ENCODE measurements at regions not wholly inside any gene's neighbourhood (a gene's known extent, or its start where the extent isn't known, plus 50 kb on each side); places are given as distances from the start of the nearest gene placed in this dataset.
"Not testable (repeated sequence)": the region's sequence is repeated elsewhere in the genome, so short reads cannot be mapped to it uniquely, and the experiment has no call there.

DNA sequence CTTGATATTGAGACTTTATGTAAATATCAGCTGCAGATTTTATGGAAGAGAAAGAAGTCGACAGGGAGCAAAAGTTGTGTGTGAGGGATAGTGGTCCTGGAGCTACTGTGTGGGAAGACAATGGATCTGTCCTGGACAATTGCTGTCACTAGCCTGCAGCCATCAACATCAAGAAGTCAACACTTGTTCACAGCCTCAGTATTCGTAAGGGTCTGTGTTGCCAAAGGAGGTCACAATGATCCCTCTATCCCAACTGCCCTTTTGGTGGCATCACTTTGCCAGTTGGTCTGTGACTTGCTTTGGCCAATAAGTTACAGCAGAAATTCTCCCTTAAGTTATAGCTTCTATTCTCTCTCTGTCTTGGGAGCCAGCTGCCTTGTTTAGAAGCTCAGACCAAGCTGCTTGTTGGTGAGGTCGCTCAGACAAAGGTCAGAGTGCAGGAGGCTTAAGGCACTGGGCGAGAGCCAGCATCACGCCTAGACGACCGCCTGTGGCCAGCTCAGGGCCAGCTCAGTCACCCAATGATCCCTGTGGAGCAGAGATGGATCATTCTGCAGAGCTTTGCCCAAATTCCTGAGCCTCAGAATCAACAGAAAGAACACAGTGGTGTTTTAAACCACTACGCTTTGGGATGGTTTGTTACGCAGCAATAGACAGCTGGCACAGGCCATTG lies 134.9 kb downstream of the RHOU start:
- ATAC-seq, result no peak

GRCh38 chr1:228871314-228872061 lies 136.2 kb downstream of the RHOU start:
- no peak for ATAC-seq

GRCh38 chr1:228872080-228872479 lies 136.8 kb downstream of the RHOU start:
- no peak for ATAC-seq

GRCh38 chr1:228873709-228874108 lies 138.4 kb downstream of the RHOU start:
- no peak for ATAC-seq

GRCh38 chr1:228875741-228876140 lies 140.5 kb downstream of the RHOU start:
- no peak for ATAC-seq

DNA sequence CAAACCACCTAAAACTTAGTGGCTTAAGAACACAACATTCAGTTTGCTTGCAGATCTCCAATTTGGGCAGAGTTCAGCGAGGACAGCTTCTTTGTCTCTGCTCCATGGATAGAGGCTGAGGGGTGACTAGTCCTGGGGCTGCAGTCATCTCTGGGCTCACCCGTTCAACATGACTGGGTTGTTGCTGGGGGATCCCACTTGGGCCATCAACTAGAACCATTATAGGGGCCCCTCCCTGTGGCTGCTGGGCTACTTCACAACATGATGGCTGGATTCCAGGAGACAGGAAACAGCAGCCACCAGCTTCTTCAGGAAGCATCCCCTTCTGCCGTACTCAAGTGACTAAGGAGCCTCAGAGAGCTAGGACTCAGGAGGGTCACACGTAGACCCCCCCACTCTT lies 140.9 kb downstream of the RHOU start:
- ATAC-seq, result no peak

DNA sequence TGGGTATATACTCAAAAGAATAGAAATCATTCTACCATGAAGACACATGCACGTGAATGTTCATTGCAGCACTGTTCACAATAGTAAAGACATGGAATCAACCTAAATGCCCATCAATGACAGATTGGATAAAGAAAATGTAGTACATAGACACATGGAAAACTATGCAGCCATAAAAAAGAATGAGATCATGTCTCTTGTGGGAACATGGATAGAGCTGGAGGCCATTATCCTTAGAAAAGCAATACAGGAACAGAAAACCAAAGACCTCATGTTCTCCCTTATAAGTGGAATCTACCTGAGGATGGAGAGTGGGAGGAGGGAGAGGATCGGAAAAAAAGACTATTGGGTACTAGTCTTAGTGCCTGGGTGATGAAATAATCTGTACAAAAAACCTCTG lies 143.9 kb downstream of the RHOU start:
- ATAC-seq, result no peak

DNA sequence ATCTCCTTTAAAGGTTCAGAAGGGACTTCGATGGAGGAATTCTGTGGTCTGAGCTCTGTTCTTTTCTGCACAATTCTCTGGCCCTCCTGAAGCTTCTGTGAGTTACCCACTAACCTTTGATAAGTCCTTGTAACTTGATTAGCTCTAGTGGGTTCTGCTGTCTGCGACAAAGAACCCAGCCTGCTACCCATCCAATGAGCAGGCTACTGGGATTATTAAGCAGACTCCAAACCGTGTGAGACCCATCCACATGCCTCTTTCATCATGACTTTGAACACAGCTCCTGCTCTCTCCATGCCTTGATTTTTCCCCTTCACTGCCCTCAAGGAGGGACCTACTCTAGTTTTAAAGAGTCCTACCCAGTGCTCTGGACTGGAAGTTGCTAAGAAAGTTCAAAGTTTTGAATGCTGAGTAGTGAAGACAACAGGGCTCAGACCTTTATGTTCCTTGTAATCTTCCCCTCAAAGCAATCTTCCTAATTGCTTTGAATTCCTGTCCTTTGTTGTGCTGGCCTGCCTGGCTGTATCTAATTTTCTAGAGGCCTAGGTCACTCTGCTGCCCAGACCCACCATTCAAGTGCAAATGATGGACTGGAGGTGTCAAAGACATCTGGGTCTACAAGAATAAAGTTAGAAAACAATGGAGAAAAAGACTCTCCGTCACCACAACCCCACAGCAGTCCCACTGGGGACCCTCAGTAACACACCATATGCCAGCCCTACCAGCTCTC lies 146.9 kb downstream of the RHOU start:
- no peak for ATAC-seq

GRCh38 chr1:228882771-228883450 lies 147.6 kb downstream of the RHOU start:
- ATAC-seq, result no peak

DNA sequence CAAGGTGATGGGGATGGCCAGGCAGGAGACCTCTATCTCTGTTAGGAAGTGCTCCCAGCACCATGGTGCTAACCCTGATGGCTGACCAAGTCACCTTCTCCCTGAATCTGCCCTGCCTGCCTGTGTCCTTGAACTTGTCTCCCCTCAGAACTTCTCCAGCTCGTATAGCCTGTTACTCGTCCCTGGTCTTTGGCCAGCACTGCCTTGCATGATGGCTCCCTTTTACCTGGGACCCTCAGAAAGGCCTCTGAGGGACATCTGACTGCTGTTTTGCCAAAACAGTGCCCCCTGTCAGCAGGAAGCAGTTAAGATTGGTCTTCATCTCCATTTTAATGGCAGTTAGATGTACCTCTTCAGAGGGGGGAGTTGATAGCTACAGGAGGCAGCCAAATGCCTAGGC lies 148.3 kb downstream of the RHOU start:
- ATAC-seq, result no peak

DNA sequence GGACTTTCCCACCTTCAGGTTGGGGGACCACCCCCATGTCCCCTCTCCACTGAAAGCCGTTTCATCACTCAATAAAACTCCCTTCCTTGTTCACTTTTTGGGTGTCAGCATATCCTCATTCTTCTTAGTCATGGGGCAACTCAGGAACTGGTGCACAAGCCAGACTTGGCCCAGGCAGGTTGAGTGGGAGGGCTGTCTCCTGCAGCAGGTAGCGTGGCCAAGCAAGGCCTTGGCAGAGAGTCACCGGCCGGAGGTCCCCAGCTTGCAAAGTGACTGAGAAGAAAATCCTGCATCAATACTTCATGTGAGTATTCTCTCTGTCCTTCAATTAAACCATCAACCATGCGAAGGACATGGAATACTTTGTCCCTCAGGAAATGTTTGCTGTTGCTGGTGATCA lies 148.9 kb downstream of the RHOU start:
- ATAC-seq, result no peak

DNA sequence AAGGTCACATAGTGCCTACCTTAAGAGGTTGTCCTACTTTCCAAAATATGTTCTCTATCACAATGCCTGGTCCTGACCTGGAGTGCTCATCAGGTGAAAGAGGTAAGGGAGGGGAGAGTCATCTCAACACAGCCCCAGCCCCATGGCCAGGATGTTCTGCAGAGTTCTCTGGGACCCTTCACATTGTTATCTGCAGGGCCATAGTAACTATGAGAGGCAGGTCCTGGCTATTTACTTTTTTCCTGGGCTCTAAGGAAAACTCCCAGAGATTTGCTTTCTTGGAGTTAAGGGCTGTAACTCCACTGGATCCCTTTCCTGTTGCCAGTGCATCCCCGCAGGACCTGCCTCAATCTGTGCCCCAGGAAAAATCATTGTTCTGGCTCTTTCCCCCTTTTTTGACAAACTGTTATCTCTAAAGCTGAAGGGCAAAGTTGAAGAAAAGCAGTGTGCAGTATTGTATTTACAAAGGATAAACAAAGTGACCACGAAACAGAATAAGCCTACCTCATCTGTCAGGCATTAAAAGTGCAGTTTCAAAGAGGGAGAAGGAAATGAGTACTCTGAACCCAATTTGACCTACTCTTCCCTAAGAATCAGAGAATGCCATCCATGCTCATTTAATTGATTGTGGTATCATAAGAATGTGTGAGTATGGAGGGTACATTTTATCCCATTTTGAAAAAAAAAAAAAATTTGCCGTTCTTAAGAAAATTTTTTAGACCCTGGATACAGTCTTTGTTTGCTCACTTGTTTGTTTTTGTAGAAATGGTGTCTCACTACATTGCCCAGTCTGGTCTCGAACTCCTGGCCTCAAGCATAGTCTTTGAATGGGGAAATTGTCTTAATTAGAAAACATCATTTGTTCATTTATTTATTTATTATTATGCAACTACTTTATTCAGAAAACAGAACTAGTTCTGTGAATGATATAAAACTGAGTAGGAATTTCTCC lies 149.6 kb downstream of the RHOU start:
- ATAC-seq, result no peak

GRCh38 chr1:228885845-228886244 lies 150.6 kb downstream of the RHOU start:
- no peak for ATAC-seq

DNA sequence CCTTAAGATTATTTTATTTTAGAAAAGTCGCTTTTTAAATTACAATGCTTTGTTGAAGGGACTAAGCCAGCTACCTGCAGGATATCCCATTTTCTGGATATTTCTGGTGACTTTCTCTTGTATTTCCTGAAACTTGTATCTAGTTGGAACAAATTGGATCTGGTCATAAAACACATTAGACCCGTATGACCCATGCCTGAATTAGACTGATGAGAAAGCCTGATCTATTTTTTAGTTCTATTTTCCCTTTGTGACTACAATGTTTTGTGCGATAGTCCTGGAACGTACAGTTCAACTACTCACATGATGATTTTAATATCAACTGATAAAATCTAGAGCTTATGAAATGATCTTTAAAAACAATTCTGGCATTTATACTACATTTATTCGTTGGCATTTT lies 151.8 kb downstream of the RHOU start:
- no peak for ATAC-seq

- ATAC-seq, result no peak
Observed at GRCh38 chr1:228887960-228888359, 152.7 kb downstream of the RHOU start.

DNA sequence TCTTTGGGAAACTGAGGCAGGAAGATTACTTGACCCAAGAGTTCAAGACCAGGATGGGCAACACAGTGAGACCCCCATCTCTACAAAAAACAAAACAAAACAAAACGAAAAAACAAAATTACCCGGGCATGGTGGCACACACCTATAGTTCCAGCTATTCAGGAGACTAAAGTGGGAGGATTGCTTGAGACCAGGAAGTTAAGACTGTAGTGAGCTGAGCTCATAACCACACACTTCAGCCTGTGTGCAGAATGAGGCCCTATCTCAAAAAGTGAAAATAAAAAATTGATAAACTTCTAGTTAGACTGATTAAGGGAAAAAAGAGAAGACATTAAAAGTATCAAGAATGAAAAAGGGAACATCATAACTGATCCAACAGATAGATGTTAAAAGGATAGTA lies 154.0 kb downstream of the RHOU start:
- no peak for ATAC-seq

GRCh38 chr1:228891272-228892034 lies 156.2 kb downstream of the RHOU start:
- ATAC-seq, result no peak

GRCh38 chr1:228892200-228892599 lies 156.9 kb downstream of the RHOU start:
- ATAC-seq, result not testable (repeated sequence)

GRCh38 chr1:228894442-228894989 lies 159.2 kb downstream of the RHOU start:
- ATAC-seq, result no peak

GRCh38 chr1:228897901-228898300 lies 162.6 kb downstream of the RHOU start:
- ATAC-seq, result no peak

DNA sequence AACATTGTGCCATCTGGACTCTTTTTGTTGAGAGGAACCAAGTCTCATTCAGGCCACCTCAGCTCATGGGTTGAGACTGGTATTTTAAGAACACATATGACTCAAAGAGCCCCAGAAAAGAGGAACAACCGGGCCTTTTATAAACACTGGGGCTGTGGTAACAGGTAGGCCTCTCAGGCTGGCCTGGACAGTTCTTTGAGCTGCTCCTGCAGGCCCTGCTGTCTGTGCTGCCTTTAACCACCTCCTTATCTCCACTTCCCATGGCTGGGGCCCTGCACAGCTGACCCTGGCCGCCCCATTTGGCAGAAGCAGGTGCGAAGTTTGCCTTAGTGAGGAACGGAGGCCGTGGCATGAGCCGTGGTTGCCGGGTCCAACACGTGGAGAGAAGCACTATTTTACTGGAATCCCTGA lies 163.3 kb downstream of the RHOU start:
- ATAC-seq, result no peak

Data from activated CD4-positive, CD25-positive, alpha-beta regulatory T cell treated with anti-CD3 and anti-CD28 coated beads, Interleukin-2, amount 50 U/mL, for 24 hours (primary cell).